HG03280 (cell line): ENCODE measurements at regions not wholly inside any gene's neighbourhood (a gene's known extent, or its start where the extent isn't known, plus 50 kb on each side); places are given as distances from the start of the nearest gene placed in this dataset.

ENCODE experiments used
- ATAC-seq: cut with Tn5 transposase; IDR thresholded peaks from one replicate; pipeline ENCODE4 v1.9.1; 2021; ENCODE audit warnings: mild to moderate bottlenecking, moderate library complexity; ENCODE audit not compliant: unreplicated experiment

GRCh38 chr18:44119607-44120006 is 561.1 kb upstream of the SETBP1 start:
- no peak for ATAC-seq

DNA sequence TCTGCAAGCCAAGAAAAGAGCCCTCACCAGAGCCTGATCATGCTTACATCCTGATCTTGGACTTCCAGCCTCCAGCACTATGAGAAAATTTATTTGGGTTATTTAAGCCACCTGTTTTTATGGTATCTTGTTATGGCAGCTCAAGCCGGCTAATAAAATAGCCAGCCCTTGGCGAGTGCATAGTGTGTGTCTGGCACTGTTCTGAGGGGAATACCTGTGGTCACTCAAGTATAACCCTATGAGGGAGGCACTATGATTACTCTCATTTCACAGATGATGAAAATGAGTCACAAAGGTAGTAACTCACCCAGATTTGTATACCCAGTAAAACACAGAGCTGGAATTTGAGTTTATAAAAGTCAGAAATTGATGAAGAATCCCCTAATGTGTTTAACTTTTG is 556.9 kb upstream of the SETBP1 start:
- no peak for ATAC-seq

- no peak for ATAC-seq
These were observed 555.2 kb upstream of the SETBP1 start for GRCh38 chr18:44125446-44125845.

DNA sequence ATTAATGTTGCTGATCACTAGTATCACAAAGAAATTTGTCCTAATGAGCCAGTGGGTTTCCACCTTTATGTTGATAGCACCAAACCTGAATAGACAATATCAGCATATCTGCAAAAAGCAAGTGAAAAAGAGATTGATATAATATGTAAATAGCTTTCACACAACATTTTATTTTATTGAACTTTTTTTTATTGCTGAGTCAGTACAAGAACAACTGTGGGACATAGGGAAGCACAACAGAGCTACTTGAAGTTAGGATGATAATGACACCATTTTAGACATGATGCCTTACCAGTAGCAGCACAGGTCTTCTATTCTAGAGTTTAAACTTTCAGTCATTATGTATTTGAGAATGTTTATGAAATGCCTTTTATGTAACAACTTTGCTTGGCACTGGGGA is 554.1 kb upstream of the SETBP1 start:
- ATAC-seq: no peak

DNA sequence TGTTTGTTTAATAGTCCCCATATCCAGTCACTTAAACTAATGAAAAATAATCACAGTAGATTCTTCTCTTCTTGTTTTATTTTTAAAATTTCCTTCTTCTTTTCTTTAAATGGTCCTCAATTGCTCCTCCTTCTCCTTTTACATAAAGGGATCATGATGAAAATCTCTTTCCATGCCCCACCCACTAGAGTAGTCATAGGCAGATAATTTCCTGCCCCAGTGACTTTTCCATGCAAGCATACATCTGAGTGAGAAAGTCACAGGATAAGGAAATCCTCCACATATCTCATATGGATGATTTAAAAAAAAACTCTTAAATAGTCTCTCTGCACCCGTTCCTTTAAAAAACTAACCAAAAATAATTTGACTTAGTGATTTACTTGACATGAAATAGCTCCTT is 552.3 kb upstream of the SETBP1 start:
- ATAC-seq: no peak

GRCh38 chr18:44130376-44130942 is 550.2 kb upstream of the SETBP1 start:
- ATAC-seq: peak; percentile 59

GRCh38 chr18:44133483-44133882 is 547.2 kb upstream of the SETBP1 start:
- ATAC-seq: no peak

DNA sequence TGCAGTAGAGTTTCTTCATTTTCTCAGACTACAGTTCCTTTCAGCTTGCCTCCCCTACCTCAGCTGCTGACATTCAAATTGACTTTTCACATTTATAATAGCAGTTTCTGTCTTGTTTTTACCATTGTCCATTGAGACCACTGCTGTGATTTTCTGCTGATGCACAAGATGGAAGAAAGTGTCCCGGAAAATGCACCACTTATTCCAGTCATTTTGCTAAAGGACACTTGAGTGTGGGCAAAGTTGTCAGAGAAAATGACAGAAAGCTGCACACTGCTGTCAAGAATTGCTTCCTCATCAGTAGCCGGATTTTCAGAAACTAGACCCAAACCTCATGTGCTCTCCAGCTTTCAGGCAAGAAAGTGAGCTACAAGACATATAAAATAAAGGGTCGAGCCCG is 546.2 kb upstream of the SETBP1 start:
- no peak for ATAC-seq

- ATAC-seq: no peak
These were observed 544.9 kb upstream of the SETBP1 start for GRCh38 chr18:44135741-44136140.

DNA sequence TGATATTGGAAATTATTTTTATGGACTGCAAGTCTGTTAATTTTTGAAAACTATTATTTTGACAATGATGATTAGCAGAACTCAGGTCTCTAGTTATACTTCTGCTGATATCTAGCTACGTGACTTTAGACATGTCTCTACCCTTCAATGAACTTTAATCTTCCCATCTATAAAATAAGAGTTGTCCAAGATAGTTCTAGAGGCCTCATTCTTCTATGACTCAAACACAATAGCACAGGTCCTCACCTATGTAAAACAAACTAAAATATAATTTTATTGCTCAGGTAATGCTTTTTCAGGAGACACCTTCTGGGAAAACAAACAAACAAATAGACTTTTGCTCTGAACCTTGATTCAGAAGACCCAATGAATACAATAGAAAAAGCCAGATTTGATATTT is 544.4 kb upstream of the SETBP1 start:
- no peak for ATAC-seq

GRCh38 chr18:44143072-44143471 is 537.6 kb upstream of the SETBP1 start:
- ATAC-seq: no peak

- no peak for ATAC-seq
These were observed 531.0 kb upstream of the SETBP1 start for GRCh38 chr18:44149706-44150105.

DNA sequence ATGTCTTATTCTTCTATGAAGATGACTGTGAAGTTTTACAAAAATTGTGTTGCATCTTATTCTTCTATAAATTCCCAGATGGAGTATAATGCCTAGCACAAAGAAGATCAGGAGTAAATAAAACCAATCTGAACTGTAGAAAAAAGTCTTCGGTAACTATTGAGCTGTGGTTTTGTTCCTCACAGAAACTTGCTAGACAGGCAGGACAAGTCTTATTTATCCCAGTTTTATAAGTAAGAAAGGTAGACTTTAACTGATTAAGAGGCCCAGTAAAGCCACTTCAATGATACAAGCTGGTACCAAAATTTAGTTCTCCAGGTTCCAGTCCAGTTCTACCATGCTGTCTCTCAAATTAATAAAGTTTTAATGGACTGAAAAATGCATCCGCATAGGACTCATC is 526.7 kb upstream of the SETBP1 start:
- no peak for ATAC-seq

- ATAC-seq: no peak
These were observed 524.6 kb upstream of the SETBP1 start for GRCh38 chr18:44156126-44156525.

- no peak for ATAC-seq
These were observed 523.8 kb upstream of the SETBP1 start for GRCh38 chr18:44156776-44157335.

DNA sequence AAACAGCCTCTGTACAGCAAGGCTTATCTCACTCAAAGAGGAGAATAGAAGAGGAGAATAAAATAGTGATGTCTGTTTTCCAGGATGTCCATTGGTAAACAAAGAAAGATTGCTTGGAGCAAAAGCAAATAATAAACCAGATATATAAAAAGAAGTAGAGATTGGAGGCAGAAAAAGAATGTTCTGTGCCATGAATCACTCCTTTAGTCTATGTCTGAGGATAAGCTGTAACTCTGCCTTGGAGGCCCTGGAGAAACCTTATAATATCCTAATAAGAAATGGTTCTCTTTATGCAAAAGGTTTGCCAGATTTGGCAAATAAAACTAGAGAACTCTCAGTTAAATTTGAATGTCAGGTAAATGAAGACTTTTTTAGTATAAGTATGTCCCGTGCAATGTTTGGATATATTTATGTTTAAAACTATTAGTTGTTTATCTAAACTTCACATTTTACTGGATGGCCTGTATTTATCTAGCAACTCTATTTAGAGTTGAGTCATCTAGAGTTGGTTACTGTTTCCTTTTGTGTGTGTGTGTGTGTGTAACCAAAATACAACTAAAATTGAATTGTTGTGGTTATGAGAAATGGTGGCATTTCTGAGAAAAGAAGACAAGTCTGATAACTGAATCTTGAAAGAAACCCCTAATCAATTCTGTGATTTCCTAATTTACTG is 510.3 kb upstream of the SETBP1 start:
- no peak for ATAC-seq

DNA sequence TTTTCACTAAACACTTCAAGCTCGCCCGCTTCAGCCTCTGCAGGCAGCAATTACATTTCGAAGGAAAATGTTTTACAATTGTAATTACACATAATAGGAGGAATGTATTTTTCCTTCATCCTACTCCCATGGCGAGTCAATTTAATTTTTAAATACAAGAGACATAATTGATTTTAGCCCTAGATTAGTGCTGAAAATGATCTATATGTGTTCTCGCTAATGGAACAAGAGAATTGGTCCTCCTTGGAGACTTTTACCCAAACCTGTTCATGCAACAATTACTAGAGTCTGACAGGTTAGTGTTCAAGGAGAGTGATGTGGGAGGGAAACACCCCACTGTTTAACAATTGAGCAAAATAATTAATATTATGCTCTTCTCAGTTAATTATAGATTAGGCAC is 509.4 kb upstream of the SETBP1 start:
- ATAC-seq: no peak

GRCh38 chr18:44175891-44176290 is 504.8 kb upstream of the SETBP1 start:
- no peak for ATAC-seq

- no peak for ATAC-seq
These were observed 502.2 kb upstream of the SETBP1 start for GRCh38 chr18:44178476-44178875.

DNA sequence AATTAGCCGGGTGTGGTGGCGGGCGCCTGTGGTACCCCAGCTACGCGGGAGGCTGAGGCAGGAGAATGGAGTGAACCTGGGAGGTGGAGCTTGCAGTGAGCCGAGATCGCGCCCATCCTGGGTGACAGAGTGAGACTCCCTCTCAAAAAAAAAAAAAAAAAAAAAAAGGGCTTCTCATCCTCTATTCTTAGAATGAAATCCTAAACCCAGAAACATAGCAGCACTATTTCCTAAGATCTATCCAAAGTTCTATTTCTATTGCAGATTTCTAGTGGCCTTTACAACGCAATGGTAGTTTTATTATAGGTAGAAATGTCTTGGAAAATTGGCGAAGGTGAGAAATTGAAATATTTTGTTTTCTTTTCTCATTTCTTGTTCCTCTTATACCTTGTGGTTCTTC is 501.0 kb upstream of the SETBP1 start:
- no peak for ATAC-seq

DNA sequence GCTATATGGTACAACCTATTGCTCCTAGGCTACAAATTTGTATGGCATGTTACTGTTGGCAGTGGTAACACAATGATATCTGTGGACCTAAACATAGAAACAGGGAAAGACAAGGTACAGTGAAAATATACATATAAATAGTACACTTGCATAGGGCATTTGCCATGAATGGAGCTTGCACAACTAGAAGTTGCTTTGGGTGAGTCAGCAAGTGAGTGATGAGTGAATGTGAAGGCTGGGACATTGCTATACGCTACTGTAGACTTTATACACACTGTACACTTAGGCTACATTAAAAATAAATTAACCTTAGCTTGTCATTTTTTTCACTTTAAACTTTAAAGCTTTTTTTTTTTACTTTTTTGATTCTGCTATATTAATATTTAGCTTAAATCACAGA is 500.0 kb upstream of the SETBP1 start:
- no peak for ATAC-seq

GRCh38 chr18:44181951-44182747 is 498.5 kb upstream of the SETBP1 start:
- ATAC-seq: no peak
